HG03066 (cell line): ENCODE measurements at regions not wholly inside any gene's neighbourhood (a gene's known extent, or its start where the extent isn't known, plus 50 kb on each side); places are given as distances from the start of the nearest gene placed in this dataset.
A peak's percentile ranks its signal among the peaks of the same experiment; 100 is the strongest.
"Not testable (repeated sequence)": the region's sequence is repeated elsewhere in the genome, so short reads cannot be mapped to it uniquely, and the experiment has no call there.

Experiments used
- ATAC-seq: cut with Tn5 transposase; IDR thresholded peaks from one replicate; pipeline ENCODE4 v1.9.1; 2021; ENCODE audit warnings: low read depth; ENCODE audit not compliant: unreplicated experiment

GRCh38 chr2:89786642-89787041, 1095.2 kb downstream of the RPIA start:
- not testable (repeated sequence) for ATAC-seq

- ATAC-seq: not testable (repeated sequence)
Measured at GRCh38 chr2:89795530-89795929, 1104.1 kb downstream of the RPIA start.

GRCh38 chr2:89797320-89798038, 1106.0 kb downstream of the RPIA start:
- no peak for ATAC-seq

GRCh38 chr2:89801207-89801606, 1109.7 kb downstream of the RPIA start:
- not testable (repeated sequence) for ATAC-seq

GRCh38 chr2:89806363-89806762, 1114.9 kb downstream of the RPIA start:
- ATAC-seq: not testable (repeated sequence)

DNA sequence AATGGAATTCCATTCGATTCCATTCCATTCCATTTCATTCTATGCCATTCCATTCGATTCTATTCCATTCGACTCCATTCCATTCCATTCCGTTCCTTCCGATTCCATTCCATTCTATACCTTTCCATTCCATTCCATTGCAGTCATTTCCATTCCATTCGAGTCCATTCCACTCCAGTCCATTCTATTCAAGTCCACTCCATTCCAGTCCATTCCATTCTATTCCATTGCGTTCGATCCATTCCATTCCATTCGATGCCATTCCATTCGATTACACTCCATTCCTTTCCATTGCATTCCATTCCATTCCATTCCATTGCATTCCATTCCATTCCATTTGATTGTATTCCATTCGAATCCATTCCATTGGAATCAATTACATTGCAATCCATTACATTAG, 1119.8 kb downstream of the RPIA start:
- no peak for ATAC-seq

DNA sequence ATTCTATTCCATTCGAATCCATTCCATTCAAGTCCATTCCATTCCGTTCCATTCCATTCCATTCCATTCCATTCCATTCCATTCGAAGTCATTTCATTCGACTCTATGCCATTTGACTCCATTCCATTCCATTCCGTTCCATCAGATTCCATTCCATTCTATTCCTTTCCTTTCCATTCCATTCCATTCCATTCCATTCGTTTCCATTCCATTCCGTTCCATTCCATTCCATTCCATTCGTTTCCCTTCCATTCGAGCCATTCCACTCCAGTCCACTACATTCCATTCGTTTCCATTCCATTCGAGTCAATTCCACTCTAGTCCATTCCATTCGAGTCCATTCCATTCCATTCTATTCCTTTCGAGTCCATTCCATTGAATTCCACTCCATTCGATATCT, 1120.4 kb downstream of the RPIA start:
- not testable (repeated sequence) for ATAC-seq

DNA sequence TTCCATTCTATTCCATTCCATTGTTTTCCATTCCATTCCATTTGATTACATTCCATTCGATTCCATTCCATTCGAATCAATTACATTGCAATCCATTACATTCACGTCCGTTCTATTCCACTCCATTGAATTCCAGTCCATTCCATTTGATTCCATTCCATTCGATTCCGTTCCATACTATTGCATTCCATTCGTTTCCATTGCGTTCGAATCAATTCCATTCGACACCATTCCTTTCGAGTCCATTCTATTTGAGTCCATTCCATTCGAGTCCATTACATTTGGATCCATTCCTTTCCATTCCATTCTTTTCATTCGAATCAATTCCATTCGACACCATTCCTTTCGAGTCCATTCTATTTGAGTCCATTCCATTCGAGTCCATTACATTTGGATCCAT, 1122.9 kb downstream of the RPIA start:
- not testable (repeated sequence) for ATAC-seq

- ATAC-seq: no peak
Measured at GRCh38 chr2:89818873-89819272, 1127.4 kb downstream of the RPIA start.

DNA sequence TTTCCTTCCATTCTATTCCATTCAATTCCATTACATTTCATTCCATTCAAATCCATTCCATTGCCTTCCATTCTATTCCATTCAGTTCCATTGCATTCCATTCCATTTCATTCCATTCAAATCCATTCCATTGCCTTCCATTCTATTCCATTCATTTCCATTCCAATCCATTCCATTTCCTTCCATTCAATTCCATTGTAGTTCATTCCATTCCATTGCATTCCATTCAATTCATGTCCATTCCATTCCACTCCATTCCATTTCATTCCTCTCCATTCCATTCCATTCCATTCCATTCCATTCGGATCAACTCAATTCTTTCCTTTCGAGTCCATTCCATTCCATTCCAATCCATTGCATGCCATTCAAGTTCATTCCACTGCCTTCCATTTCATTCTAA, 1128.3 kb downstream of the RPIA start:
- ATAC-seq: no peak

GRCh38 chr2:89820248-89820647, 1128.8 kb downstream of the RPIA start:
- ATAC-seq: no peak

- no peak for ATAC-seq
Measured at GRCh38 chr2:89821455-89821945, 1130.0 kb downstream of the RPIA start.

- ATAC-seq: not testable (repeated sequence)
Measured at GRCh38 chr2:89822342-89822741, 1130.9 kb downstream of the RPIA start.

DNA sequence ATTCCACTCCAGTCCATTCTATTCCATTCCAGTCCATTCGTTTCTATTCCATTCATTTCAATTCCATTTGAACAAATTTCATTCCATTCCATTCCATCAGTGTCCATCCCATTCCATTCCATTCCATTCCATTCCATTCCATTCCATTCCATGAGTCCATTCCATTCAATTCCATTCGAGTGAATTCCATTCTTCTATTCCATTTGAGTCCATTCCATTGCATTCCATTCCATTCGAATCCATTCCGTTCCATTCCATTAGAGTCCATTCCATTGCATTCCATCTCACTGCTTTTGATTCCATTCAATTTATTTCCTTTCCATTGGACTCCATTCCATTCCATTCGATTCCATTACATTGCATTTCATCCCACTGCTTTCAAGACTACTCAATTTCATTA, 1132.1 kb downstream of the RPIA start:
- ATAC-seq: no peak

DNA sequence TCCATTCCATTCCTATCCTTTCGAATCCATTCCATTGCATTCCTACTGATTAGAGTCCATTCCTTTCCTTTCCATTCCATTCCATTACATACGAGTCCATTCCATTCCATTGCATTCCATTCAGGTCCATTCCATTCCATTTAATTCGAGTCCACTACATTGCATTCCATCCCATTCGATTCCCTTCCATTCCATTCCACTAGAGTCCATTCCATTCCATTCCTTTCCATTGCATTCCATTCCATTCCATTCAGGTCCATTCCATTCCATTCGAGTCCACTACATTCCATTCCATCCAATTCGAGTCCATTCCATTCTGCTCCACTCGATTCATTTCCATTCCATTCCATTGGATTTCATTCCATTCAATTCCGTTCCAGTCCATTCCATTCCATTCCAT, 1133.6 kb downstream of the RPIA start:
- ATAC-seq: no peak

DNA sequence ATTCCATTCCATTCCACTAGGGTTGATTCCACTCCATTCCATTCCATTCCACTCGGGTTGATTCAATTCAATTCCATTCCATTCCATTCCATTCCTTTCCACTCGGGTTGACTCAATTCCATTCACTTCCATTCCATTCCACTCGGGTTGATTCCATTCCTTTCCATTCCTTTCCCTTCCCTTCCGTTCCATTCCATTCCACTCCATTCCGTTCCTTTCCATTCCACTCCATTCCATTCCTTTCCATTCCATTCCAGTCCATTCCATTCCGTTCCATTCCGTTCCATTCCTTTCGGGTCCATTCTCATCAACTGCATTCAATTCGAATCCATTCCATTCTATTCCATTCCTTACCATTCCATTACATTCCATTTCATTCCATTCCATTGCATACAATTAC, 1135.3 kb downstream of the RPIA start:
- ATAC-seq: not testable (repeated sequence)

DNA sequence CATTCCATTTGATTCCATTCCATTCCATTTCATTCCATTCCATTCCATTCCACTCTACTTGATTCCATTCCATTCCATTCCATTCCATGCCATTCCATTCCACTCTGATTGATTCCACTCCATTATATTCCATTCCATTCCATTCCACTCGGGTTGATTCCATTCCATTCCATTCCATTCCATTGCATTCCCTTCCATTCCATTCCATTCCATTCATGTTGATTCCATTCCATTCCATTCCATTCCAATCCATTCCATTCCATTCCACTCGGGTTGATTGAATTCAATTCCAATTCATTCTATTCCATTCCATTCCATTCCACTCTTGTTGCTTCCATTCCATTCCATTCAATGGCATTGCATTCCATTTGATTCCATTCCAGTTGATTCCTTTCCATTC, 1136.4 kb downstream of the RPIA start:
- not testable (repeated sequence) for ATAC-seq

DNA sequence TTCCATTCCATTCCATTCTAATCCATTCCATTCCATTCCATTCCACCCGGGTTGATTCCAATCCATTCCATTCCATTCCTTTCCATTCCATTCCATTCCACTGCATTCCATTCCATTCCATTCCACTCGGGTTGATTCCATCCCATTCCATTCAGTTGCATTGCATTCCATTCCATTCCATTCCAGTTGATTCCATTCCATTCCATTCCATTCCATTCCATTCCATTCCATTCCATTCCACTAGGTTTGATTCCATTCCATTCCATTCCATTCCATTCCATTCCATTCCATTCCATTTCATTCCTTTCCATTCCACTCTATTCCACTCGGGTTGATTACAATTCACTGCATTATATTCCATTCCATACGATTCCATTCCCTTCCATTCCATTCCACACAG, 1136.9 kb downstream of the RPIA start:
- not testable (repeated sequence) for ATAC-seq

DNA sequence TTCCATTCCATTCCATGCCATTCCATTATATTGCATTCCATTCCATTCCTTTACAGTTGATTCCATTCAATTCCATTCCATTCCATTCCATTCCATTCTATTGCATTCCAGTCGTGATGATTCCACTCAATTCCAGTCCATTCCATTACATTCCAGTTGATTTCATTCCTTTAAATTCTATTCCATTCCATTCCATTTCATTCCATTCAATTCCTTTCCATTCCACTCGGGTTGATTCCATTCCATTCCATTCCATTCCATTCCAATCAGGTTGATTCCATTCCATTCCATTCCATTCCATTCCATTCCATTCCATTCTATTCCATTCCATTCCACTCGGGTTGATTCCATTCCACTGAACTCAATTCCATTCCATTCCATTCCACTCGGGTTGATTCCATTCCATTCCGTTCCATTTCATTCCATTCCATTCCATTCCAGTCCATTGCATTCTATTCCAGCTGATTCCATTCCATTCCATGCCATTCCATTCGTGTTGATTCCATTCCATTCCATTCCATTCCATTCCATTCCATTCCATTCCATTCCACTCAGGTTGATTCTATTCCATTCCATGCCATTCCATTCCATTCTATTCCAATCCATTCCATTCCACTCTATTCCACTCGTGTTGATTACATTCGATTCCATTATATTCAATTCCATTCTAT, 1137.6 kb downstream of the RPIA start:
- ATAC-seq: not testable (repeated sequence)

DNA sequence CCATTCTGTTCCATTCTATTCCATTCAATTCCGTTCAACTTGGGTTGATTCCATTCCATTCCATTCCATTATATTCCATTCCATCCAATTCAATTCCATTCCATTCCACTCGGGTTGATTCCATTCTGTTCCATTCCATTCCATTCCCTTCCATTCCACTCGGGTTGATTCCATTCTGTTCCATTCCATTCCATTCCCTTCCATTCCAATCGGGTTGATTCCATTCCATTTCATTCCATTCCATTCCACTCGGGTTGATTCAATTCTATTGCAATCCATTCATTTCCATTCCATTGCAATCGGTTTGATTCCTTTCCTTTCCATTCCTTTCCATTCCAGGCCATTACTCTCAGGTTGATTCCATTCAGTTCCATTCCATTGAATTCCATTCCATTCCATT, 1138.4 kb downstream of the RPIA start:
- ATAC-seq: no peak

DNA sequence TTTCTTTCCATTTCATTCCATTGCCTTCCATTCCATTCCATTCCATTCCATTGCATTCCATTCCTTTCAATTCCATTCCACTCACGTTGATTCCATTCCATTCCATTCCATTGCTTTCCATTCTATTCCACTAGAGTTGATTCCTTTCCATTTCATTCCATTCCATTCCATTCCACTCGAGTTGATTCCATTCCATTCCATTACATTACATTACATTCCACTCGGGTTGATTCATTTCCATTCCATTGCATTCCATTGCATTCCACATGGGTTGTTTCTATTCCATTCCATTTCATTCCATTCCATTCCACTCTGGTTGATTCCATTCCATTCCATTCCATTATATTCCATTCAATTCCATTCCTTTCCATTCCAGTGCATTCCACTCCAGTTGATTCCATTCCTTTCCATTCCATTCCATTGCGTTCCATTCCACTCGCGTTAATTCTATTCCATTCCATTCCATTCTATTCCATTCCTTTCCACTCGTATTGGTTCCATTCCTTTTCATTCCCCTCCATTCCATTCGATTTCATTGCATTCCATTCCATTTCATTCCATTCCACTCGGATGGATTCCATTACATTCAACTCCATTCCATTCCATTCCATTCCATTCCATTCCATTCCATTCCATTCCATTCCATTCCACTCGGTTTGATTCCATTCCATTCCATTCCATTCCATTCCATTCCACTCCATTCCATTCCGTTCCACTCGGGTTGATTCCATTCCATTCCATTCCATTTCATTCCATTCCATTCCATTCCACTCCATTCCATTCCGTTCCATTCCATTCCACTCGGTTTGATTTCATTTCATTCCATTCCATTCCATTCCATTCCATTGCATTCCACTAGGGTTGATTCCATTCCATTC, 1139.1 kb downstream of the RPIA start:
- peak; percentile 44 for ATAC-seq
